Spleen (tissue), 11 donors: ENCODE measurements at regions not wholly inside any gene's neighbourhood (a gene's known extent, or its start where the extent isn't known, plus 50 kb on each side); places are given as distances from the start of the nearest gene placed in this dataset.

ENCODE experiments used
- DNase-seq: peaks from one replicate; pipeline ENCODE4 v3.0.0-alpha.2; 2020
- H3K27ac ChIP-seq, 8 donors: fragments of 200-600 bp; sonication (generic) in 7 of 8; 1 replicate in 4 of 8; 2 replicates in 4 of 8; pipeline versions ENCODE4 v1.5.0 to v1.8.0; 2016 to 2021; ENCODE audit warnings: inconsistent platforms in 4 of 8, mild to moderate bottlenecking in 4 of 8, moderate library complexity in 1 of 8
- H3K27me3 ChIP-seq, 7 donors: fragments of 200-600 bp; sonication (generic) in 6 of 7; replicated peaks in 1 of 7; 1 replicate in 4 of 7; 2 replicates in 3 of 7; pipeline versions ENCODE4 v1.5.0 to v1.8.0; 2016 to 2021; ENCODE audit warnings: inconsistent platforms in 3 of 7, mild to moderate bottlenecking in 1 of 7
- H3K36me3 ChIP-seq, 6 donors: fragments of 200-600 bp; sonication (generic) in 5 of 6; 1 replicate in 4 of 6; 2 replicates in 2 of 6; pipeline versions ENCODE4 v1.5.0 to v1.8.0; 2016 to 2021; ENCODE audit warnings: inconsistent platforms in 2 of 6
- H3K4me1 ChIP-seq, 6 donors: fragments of 200-600 bp; sonication (generic) in 5 of 6; 1 replicate in 3 of 6; 2 replicates in 3 of 6; pipeline versions ENCODE4 v1.5.0 to v1.8.0; 2016 to 2021; ENCODE audit warnings: inconsistent platforms in 3 of 6
- H3K4me3 ChIP-seq, 8 donors: fragments of 200-600 bp; sonication (generic) in 7 of 8; 1 replicate in 4 of 8; 2 replicates in 4 of 8; pipeline versions ENCODE4 v1.5.0 to v1.8.0; 2016 to 2021; ENCODE audit warnings: inconsistent platforms in 4 of 8, mild to moderate bottlenecking in 4 of 8, moderate library complexity in 2 of 8
- H3K9me3 ChIP-seq, 8 donors: fragments of 200-600 bp; sonication (generic) in 7 of 8; 1 replicate in 4 of 8; 2 replicates in 4 of 8; pipeline versions ENCODE4 v1.5.0 to v1.8.0; 2016 to 2021; ENCODE audit warnings: inconsistent platforms in 4 of 8
- POLR2A ChIP-seq, 3 donors: fragments of 450-650 bp; IDR thresholded peaks; one replicate each; pipeline ENCODE4 v1.5.1; 2017; ENCODE audit warnings: antibody characterized with exemption in 3 of 3, mild to moderate bottlenecking in 1 of 3
- POLR2AphosphoS5 ChIP-seq, 3 donors: sonication (generic); formaldehyde crosslinking; IDR thresholded peaks; one replicate each; pipeline ENCODE4 v1.5.1; 2017; ENCODE audit warnings: antibody characterized with exemption in 3 of 3
- WGBS, 5 donors: extraction: QIAGEN DNeasy Blood & Tissue Kit in 3 of 5; methylation state at CpG; one replicate each; pipeline versions ENCODE4 v1.1.5 to v1.1.7; 2013 to 2018; 5-methylcytosine and 5-hydroxymethylcytosine counted together
- intact Hi-C: fragments of 100-400 bp; cut with DNase I; formaldehyde crosslinking; loops from one replicate; pipeline ENCODE4 v1.15.0; 2023; ENCODE audit warnings: low total_unique reads
- microRNA-seq, 3 donors: library from miRNA; unstranded; fragments of <30 nt; microRNA quantifications; one replicate each; pipeline versions ENCODE4 to v1.1.0, GENCODE V29; 2019 to 2020
- small RNA-seq, 4 donors: library from RNA; depleted of rRNA; stranded (forward); fragments of <200 nt; gene quantifications; one replicate each; pipeline ENCODE3, GENCODE V24; 2016
- TF ChIP-seq, protein P1 (sequence below), 11 experiments: fragments of 200-600 bp in 7 of 11; fragments of 450-650 bp in 4 of 11; sonication (generic) in 4 of 11; IDR thresholded peaks in 8 of 11; conservative IDR thresholded peaks in 3 of 11; 1 replicate in 7 of 11; 2 replicates in 4 of 11; pipeline versions ENCODE4 v1.4.0 to v1.8.0; 2016 to 2021; ENCODE audit warnings: antibody characterized with exemption in 11 of 11, inconsistent platforms in 4 of 11, mild to moderate bottlenecking in 1 of 11
- donor health status: healthy with polysubstance abuse.
- donor health status: DM: no; HTN: no; CAD: no; lungs with moderate emphysema.
- donor health status: DM: no; HTN: no; CAD: no.
- donor health status: Bipolar disorder and iron deficiency.
- donor health status: healthy.
- donor health status: DM: no; HTN: no; CAD: no.
- donor health status: DM: yes; HTN: yes; CAD: no.

DNA sequence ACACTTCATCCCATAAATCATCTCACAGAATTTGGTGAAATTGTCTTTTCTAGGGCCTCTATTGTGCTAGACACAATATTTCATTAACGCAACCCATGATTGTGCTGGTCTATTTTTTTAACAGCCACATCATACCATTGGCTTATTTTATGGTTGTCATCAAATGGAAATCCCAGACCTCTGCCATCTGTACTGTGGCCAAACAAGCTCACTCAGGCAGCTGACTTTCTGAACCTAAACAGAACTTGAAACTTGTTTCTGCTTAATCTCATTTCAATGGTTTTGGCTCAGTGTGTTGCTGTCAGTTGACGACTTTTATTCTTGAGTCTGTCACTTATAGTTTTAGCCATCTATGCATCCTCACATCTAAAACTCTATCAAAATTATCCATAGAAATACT is 111.8 kb downstream of the HAO1 start:
- Histone ChIP-seq H3K27ac (no peak overlapping the region), H3K4me3 (no peak overlapping the region), H3K4me1 (no peaks in the 10 kb centered on the region), H3K9me3 (peaks cover 0 to 7% (median under 1%) of the 10 kb centered on the region in 8 donors), H3K27me3 (no peaks in the 10 kb centered on the region), H3K36me3 (no peaks in the 10 kb centered on the region)
- DNase-seq: no peak
- 66 to 84% (median 81%) methylated on average over 2 of the region's 2 CpGs for WGBS, 5 donors
- no peak for TF ChIP-seq POLR2AphosphoS5 (IDR thresholded peaks at IDR 0.05)
- TF ChIP-seq POLR2A (IDR thresholded peaks at IDR 0.05): no peak
- TF ChIP-seq, protein P1, sequence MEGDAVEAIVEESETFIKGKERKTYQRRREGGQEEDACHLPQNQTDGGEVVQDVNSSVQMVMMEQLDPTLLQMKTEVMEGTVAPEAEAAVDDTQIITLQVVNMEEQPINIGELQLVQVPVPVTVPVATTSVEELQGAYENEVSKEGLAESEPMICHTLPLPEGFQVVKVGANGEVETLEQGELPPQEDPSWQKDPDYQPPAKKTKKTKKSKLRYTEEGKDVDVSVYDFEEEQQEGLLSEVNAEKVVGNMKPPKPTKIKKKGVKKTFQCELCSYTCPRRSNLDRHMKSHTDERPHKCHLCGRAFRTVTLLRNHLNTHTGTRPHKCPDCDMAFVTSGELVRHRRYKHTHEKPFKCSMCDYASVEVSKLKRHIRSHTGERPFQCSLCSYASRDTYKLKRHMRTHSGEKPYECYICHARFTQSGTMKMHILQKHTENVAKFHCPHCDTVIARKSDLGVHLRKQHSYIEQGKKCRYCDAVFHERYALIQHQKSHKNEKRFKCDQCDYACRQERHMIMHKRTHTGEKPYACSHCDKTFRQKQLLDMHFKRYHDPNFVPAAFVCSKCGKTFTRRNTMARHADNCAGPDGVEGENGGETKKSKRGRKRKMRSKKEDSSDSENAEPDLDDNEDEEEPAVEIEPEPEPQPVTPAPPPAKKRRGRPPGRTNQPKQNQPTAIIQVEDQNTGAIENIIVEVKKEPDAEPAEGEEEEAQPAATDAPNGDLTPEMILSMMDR (IDR thresholded peaks at IDR 0.05 in 8 of 11, conservative IDR thresholded peaks at IDR 0.05 in 3 of 11): no peak
- intact Hi-C loops: no loop called here

DNA sequence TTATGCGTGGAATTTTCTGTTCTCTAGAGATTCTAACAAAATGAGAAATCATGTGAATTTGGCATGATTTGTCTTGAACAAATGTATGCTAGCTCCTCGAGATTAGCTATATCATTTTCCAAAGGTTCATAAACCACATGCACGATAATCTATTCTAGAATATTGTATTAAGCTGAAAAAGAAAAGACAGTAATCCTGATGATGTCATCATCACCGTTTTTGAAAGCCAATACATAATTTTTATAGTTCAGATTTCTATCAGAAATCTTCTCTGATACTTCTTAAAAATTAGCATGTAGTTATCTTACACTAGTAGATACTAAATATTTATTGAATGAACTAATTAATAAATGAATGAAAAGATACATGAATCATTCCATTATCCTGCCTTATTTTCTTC is 111.2 kb downstream of the HAO1 start:
- Histone ChIP-seq H3K27me3 (no peaks in the 10 kb centered on the region), H3K4me1 (no peaks in the 10 kb centered on the region), H3K4me3 (no peak overlapping the region), H3K27ac (no peak overlapping the region), H3K36me3 (no peaks in the 10 kb centered on the region), H3K9me3 (peaks cover 0 to 12% (median 6%) of the 10 kb centered on the region in 8 donors)
- 67 to 87% (median 72%) methylated on average over 4 of the region's 4 CpGs for WGBS, 5 donors
- TF ChIP-seq POLR2AphosphoS5 (IDR thresholded peaks at IDR 0.05) (no peak), POLR2A (IDR thresholded peaks at IDR 0.05) (no peak)
- TF ChIP-seq, protein P1 (IDR thresholded peaks at IDR 0.05 in 8 of 11, conservative IDR thresholded peaks at IDR 0.05 in 3 of 11): no peak
- DNase-seq: no peak
- intact Hi-C loops: no loop called here

- Histone ChIP-seq H3K27ac (no peak overlapping the region), H3K27me3 (no peaks in the 10 kb centered on the region), H3K4me3 (no peak overlapping the region), H3K9me3 (peaks cover 0 to 19% (median 10%) of the 10 kb centered on the region in 8 donors), H3K4me1 (no peaks in the 10 kb centered on the region), H3K36me3 (no peaks in the 10 kb centered on the region)
- no peak for DNase-seq
- intact Hi-C loops: no loop called here
- TF ChIP-seq, protein P1 (IDR thresholded peaks at IDR 0.05 in 8 of 11, conservative IDR thresholded peaks at IDR 0.05 in 3 of 11): no peak
- TF ChIP-seq POLR2A (IDR thresholded peaks at IDR 0.05) (no peak), POLR2AphosphoS5 (IDR thresholded peaks at IDR 0.05) (no peak)
Observed at GRCh38 chr20:7829776-7830175, 110.5 kb downstream of the HAO1 start.

Small RNAs in the stretch of these regions (microRNA-seq; reads per million reads assigned to microRNA genes)
- 0 reads per million in 3 donors for gene MIR8062

Small RNAs in the stretch of these regions (small RNA-seq; reads per million reads assigned to genes)
- gene MIR8062 (0 reads per million in 4 donors), gene RN7SL547P (0 reads per million in 4 donors)
